GM19397 (cell line): ENCODE measurements at regions not wholly inside any gene's neighbourhood (a gene's known extent, or its start where the extent isn't known, plus 50 kb on each side); places are given as distances from the start of the nearest gene placed in this dataset.
"Not testable (repeated sequence)": the region's sequence is repeated elsewhere in the genome, so short reads cannot be mapped to it uniquely, and the experiment has no call there.

Experiments
- ATAC-seq: cut with Tn5 transposase; IDR thresholded peaks from one replicate; pipeline ENCODE4 v1.9.1; 2021; ENCODE audit warnings: mild to moderate bottlenecking, moderate library complexity; ENCODE audit not compliant: unreplicated experiment

DNA sequence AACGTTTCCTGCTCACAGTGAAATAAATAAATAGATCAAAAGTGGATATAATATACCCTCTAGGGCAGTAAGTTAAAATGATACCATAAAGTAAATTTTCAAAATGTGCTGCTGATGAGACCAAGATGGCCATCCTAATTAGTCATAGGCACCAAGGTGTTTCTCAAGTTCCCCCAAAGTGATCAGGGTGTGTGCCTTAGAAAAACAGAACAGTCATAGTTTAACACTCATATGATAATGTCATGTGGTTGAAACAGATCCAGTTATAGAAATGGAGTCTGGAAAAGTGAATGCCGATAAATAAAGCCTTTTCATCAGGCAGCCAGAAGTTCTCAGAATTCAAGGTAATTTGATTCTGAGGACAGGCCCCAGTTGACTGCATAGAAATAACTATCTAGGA is 161.5 kb upstream of the CDKN2B start:
- ATAC-seq: no peak

- ATAC-seq: no peak
Measured at GRCh38 chr9:22170990-22171670, 162.0 kb upstream of the CDKN2B start.

GRCh38 chr9:22171691-22172090 is 162.6 kb upstream of the CDKN2B start:
- ATAC-seq: no peak

DNA sequence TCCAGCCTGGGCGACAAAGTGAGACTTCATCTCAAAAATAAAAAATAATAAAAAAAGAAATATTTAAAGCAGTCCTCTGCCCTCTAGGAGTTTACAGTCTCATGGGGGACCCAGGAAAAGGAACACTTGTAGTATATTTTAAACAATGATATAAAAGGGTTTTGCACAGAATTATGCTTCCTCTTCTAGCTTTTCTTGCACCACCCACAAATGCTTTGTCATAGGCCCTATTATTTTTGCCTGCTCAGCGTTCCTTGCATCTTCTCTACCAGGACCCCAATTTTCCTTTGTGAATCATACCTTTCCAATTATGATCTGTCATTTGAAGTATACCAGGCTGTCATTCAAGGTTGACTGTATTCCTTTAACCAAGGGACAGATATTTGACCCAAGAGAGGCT is 164.8 kb upstream of the CDKN2B start:
- ATAC-seq: no peak

GRCh38 chr9:22175972-22176545 is 167.0 kb upstream of the CDKN2B start:
- no peak for ATAC-seq

DNA sequence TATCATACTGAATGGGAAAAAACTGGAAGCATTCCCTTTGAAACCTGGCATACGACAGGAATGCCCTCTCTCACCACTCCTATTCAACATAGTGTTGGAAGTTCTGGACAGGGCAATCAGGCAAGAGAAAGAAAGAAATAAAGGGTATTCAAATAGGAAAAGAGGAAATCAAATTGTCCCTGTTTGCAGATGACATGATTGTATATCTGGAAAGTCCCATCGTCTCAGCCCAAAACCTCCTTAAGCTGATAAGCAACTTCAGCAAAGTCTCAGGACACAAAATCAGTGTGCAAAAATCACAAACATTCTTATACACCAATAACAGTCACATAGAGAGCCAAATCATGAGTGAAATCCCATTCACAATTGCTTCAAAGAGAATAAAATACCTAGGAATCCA is 171.9 kb upstream of the CDKN2B start:
- not testable (repeated sequence) for ATAC-seq

DNA sequence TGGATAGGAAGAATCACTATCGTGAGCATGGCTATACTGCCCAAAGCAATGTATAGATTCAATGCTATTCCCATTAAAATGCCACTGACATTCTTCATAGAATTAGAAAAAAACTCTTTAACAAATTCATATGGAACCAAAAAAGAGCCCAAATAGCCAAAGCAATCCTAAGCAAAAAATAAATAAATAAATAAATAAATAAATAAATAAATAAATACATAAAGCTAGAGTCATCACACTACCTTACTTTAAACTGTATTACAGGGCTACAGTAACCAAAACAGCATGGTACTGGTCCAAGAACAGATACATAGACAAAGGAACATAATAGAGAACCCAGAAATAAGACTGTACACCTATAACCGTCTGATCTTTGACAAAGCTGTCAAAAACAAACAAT is 180.4 kb upstream of the CDKN2B start:
- no peak for ATAC-seq

DNA sequence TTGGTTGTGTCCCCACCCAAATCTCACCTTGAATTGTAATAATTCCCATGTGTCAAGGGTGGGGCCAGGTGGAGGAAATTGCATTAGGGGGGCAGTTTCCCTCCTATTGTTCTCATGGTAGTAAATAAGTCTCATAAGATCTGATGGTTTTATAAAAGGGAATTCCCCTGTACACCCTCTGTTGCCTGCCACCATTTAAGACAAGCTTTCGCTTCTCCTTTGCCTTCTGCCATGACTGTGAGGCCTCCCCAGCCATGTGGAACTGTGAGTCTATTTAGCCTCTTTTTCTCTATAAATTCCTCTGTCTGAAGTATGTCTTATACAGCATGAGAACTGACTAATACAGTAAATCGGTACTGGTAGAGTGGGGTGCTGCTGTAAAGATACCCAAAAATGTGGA is 187.9 kb upstream of the CDKN2B start:
- ATAC-seq: peak; percentile 85

- ATAC-seq: no peak
Measured at GRCh38 chr9:22198681-22199080, 189.6 kb upstream of the CDKN2B start.

DNA sequence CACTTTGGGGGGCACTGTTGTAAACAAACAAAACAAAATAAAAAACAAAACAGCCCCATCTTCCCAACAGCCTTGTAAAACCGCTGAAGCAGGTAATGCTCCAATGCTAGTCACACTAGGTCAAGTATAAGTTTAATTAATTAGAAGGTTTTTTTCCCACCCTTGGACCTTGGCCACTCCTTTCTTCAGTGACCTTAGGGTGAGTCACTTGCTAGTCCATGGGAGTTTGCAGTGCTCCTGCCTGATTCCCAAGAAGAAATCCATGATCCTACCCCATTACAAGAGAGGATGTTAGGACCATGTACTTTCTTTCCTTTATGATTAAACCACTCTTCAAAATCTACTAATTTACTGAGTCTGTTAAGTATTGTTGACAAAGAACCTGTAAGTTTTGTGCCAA is 192.2 kb upstream of the CDKN2B start:
- no peak for ATAC-seq

DNA sequence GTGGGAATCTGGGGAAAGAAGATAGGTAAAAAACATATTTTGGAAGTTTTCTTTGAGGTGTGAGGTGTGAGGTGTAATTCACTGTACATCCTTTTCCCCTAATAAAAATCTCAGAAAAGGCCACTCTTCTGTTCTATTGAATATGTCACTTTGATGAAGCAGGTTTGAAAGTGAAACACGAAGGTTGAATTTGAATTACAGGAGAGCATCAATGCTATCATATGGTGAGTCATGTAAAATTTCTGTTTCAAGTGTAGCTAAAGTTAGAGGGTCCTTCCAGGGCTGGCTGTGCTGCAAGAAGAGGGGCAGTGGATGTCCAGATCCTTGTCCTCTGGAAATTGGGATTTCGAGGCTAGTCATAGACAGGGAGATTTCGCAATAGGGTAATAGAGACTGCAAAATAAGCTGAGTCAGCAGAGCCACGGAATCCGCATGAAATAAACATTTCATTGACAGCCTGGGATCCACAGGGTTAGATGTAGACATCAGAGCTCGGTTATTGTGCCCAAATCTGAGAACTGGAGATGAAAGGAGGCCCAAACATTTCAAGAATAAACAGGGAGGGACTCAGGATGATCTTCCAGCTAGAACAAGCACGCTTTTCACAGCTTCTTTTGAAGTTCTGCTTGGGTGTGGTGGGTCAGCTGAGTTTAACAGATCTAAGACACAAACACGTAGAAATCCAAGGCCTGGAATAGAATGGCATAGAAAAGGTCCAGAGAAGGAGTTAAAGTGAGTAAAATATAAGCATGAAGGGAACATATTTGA is 194.4 kb upstream of the CDKN2B start:
- ATAC-seq: no peak

- ATAC-seq: no peak
Measured at GRCh38 chr9:22204240-22204639, 195.1 kb upstream of the CDKN2B start.

DNA sequence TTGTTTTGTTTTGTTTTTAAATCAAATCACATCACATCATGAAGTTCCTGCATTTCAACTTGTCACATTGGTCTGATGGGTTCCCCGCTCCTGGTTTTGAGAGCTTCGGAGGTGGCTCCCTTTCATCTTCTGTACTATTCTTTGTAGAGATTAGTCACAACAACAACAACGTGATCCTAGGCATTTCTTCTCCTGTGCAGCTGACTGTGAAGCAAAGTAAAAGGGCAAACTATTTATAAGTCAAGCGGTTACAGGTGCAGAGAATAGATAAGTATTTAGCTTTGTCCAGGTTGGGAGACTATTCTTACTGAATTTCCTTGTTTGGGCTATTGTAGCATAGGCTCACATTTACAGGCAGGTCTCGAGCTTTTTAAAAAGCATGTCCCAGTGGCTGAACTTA is 197.7 kb upstream of the CDKN2B start:
- no peak for ATAC-seq

DNA sequence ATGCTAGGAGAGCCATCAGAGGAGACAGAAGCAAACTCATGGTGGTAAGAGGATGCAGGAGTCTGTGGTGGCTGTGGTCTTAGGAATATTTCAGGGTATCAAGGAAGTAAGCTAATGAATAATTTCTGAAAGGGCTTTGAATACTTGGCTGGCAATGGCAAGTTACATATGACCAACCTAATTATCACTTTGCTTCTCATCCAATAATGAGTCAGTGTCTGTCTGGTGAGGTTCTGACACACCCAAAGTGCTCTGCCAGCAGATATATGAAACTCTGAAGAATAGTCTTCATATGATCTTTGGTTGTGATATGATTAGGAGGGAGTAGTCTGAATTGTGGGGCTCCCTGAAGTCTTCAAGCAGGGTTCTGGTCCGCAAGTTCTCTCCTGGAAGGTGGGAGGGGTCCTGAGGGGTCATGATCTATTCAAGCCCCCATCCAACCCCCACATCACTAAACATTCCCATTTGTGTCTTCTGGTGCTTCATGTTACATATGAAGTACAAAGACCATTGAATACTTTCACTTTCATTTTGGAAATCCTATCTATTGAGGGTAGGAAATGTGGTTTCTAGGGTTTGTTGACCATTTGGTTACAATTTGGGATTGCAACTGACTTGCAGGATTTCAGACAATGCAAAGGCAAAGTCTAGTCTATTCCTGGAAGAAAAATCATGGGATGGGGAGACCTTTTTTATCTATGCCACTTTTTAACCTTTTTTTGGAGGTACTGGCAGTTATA is 199.9 kb upstream of the CDKN2B start:
- no peak for ATAC-seq

- ATAC-seq: no peak
Measured at GRCh38 chr9:22210262-22210661, 201.2 kb upstream of the CDKN2B start.

- ATAC-seq: no peak
Measured at GRCh38 chr9:22210936-22211335, 201.8 kb upstream of the CDKN2B start.

DNA sequence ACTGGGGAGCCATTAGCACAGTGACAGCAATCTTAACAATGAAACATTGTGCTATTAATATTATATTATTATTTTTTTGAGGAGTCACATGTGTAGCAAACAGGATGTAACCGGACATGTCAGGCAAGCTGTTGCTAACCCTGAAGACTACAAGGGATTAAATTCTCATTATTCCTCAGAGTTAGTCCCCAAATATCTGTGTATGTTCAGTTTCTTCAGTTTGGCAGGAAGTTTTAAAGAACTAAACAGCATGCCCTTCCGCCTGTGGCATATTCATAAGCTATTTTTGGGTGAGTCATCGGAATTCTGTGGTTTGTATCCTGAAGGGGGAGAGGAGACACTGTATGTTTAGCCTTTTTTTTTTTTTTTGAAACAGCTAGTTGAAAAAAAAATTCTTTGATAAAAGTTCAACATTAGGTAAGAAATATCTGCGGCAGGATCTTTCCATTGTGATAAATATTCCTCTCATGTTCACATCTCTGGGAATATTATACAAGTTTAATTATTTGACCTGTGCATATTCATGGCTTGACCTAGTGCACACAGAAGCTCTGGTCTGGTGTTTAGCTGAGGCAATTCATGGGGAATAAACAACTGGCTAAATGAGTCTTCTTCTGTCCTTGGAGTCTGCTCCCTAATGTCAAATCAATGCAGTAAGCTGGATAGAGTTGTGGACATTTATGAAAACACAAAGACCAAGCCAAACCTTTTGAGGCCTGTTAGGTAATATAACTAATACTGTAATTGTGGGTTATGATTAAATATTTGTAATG is 202.7 kb upstream of the CDKN2B start:
- ATAC-seq: no peak

DNA sequence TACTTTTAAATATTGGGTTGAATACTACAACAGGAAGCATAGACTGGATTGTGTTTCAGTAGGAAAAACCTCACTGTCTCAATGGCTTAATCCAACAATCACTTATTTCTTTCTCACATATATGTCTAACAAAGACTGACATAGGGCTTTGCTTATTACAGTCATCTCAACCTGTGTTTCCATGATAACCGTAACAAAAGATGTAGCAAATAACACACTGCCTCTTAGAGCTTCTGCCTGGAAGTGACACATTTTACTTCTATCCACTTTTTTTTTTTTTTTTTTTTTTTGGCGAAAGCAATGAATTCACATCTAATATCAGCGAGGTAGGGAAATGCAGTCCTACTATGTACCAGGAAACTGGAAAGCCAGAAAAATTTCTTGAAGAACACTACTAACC is 204.9 kb upstream of the CDKN2B start:
- ATAC-seq: no peak

DNA sequence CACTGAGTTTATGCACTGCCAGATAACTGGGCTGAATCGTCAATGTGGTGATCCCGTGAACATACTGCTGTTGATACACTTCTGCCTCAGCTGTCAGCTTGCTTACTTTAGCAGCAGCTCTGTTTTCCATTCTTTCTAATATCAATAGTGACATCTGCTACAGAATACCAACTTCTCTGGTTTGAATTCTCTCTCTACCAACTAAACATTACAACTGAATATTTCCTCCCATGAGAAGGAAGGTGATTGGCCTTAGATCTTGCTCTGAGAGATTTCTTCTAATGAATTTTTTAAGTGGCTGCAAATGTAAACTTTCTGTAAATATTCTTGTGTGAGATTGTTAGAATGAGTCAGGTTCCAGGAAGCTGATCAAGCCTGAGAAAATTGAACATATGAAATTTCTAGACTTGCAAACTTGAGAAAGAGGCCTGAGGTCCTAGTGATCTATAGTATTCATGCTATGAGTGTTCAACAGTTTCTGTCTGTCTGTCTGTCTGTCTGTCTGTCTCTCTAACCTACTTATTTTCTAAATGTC is 205.5 kb upstream of the CDKN2B start:
- ATAC-seq: no peak

DNA sequence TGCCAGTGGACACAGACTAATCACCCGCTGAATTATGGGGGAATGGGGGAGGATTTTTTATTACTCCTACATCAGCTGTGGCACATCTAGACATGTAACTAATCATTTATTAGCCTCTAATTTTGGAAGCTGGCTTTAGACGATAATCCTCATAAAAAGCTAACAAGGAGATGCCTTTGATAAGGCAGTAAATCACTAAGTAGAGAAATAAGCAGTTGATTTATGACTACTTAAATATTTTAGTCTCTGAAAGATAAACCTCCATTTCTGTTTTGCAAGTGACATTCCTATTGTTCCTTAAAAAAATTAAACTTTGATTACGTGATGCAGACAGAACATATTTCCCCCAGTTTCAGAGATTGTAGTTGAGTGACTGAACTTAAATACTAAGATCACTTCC is 206.4 kb upstream of the CDKN2B start:
- no peak for ATAC-seq

GRCh38 chr9:22216730-22217172 is 207.6 kb upstream of the CDKN2B start:
- ATAC-seq: no peak
